ENCODE measurements at regions not wholly inside any gene's neighbourhood (a gene's known extent, or its start where the extent isn't known, plus 50 kb on each side); places are given as distances from the start of the nearest gene placed in this dataset.

DNA sequence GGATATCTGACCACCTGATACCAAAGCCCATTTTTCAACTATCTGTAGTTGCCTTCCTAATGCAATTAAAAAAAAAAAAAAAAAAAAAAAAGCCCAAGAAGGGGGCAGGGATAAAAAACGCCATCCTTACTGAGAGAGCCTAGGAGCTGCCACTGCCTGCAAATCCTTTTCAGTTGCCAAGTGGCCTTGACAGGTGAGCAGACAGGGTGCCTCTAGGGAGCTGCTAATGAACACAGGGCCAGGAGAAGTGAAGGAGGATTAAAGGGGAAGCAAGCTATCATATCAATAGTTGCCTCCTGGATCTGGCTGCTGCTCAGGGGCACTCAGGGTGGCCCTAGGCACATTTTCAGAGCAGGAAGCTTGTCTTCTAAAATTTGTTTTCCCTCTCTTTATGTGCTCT, 547.4 kb downstream of the TLE1 start:
- TF ChIP-seq, protein P1, sequence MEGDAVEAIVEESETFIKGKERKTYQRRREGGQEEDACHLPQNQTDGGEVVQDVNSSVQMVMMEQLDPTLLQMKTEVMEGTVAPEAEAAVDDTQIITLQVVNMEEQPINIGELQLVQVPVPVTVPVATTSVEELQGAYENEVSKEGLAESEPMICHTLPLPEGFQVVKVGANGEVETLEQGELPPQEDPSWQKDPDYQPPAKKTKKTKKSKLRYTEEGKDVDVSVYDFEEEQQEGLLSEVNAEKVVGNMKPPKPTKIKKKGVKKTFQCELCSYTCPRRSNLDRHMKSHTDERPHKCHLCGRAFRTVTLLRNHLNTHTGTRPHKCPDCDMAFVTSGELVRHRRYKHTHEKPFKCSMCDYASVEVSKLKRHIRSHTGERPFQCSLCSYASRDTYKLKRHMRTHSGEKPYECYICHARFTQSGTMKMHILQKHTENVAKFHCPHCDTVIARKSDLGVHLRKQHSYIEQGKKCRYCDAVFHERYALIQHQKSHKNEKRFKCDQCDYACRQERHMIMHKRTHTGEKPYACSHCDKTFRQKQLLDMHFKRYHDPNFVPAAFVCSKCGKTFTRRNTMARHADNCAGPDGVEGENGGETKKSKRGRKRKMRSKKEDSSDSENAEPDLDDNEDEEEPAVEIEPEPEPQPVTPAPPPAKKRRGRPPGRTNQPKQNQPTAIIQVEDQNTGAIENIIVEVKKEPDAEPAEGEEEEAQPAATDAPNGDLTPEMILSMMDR (IDR thresholded peaks at IDR 0.05; ENCODE audit: extremely low read depth, missing control alignments): no peak

DNA sequence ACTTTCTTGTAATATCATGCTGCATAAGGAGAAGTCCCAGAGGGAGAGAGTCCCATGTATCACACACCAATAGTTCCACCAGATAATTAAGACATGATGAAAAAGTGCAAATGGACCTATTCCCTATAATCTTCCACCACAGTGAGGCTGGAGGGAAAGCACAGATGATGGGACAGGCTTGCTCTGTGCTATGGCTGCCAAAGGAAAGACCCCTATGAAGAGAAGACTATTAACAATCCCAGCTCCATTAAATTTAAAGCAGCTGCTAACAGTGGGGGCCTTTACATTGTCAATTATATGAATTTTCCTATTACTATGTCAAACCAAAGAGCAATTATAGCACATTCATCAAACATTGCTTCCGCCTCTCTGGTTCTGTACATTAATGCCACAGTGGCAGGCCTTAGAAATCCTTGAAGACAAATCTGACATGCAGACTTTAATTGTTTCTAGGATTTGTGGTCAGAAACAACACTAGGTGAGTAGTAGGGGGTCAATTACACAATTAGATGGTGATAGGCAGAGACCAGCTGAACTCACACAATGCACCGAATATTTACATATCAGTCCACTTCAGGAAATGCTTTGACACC, 551.3 kb downstream of the TLE1 start:
- TF ChIP-seq, protein P1 (IDR thresholded peaks at IDR 0.05; ENCODE audit: extremely low read depth, missing control alignments): no peak
- no peak for DNase-seq (ENCODE audit: low spot score)

More for the DNA sequence above, 547.4 kb downstream of the TLE1 start:
- no peak for DNase-seq (ENCODE audit: low spot score)

DNA sequence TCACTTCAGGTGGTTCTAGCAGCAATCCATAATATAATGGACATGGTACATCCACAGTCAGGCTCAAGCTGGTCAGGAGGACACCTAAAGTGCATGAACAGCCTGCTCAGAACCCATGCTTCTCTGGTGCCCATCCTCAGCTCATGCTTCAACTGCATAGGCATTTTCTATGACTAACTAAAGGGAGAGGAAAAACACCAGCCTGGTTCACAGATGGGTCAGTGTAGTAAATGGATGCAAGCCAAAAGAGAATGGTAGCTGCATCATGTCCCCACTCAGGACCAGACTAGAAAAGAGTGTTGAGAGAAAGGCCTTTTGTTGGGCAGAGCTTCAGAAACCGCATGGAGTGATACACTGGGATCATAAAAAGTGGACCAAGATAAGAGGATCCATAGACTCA, 556.6 kb downstream of the TLE1 start:
- TF ChIP-seq, protein P1 (IDR thresholded peaks at IDR 0.05; ENCODE audit: extremely low read depth, missing control alignments): no peak
- no peak for DNase-seq (ENCODE audit: low spot score)

DNA sequence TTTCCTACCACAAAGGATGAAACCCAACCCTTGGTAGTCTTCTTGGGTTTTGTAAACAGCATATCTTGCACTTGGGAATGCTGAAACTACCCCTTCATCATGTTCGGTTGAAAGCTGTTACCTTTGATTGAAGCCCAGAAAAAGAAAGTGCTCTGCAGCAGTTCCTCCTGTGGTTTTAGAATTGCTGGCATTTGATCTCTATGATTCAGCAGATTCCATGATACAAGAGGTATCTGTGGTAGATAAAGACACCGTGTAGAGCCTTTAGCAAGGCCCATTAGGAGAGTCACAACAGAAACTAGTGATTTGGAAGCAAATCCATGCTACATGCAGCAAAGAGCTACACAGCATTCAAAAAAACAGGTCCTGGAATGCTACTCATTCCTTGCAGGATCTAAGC, 557.0 kb downstream of the TLE1 start:
- TF ChIP-seq, protein P1 (IDR thresholded peaks at IDR 0.05; ENCODE audit: extremely low read depth, missing control alignments): no peak
- no peak for DNase-seq (ENCODE audit: low spot score)

DNA sequence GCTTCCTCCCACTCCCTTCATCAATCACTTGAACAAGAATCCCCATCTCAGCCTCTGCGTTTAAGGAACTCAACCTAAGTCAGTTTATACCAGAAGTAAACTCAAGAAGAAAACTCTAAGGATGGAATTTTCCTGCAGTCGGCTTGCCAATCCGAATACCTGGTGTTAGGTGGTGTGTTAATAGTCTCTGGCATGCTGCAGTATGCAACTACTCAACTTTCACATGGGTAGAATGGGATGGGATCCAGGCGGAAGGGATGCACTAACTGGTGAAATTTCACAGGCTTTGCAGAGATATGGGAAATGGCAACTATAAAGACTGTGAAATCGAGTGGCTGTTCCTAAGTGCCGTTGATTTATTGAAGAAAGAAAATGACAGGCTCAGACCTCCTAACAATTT, 560.6 kb downstream of the TLE1 start:
- TF ChIP-seq, protein P1 (IDR thresholded peaks at IDR 0.05; ENCODE audit: extremely low read depth, missing control alignments): no peak

DNA sequence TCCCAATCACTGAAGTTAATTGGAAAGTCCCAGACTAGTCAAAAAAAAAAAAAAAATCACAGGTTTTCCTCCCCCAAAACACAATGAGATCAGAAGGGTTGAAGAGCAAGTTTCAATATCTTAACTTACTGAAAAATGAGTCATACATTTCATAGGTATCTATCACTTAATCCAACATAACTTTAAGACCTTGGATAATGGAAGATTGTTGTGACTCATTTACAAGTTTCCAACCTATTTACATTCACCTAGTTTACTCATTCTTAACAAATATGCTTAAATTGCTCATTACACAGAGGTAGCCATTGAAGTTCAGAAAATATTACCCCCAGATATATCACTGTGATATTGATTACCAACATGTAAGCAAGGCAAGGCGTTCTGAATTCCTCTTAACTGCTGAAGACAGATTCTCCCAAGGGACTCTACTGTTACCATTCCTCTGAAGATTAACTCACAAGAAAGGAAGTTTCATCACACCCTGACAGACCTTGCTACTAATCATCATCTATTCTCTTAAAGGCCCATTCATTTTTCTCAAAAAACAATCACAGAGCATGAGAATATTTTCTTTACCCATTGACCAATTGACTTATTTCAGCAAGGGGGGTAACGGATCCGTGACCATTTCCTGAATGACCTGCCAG, 563.8 kb downstream of the TLE1 start:
- no peak for DNase-seq (ENCODE audit: low spot score)
- TF ChIP-seq, protein P1 (IDR thresholded peaks at IDR 0.05; ENCODE audit: extremely low read depth, missing control alignments): no peak

More for the DNA sequence above, 560.6 kb downstream of the TLE1 start:
- DNase-seq (ENCODE audit: low spot score): no peak

DNA sequence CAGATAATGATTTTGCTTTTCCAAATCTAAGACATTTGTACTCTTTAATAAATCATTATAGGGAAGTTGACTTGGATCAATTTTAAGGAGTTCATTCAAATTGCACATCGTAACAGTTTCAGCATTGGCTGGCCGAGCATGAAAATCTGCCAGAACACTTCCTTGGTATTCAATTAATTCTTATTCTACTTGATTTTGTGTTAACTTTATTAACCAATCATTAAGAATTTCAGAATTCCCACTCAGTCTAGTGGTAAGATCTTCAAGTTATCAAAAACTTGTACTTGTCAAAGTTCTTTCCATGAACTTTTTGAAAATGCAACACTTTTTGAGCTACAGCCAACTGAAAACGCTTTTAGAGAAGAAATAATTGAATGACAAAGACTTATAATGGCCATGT, 565.8 kb downstream of the TLE1 start:
- no peak for DNase-seq (ENCODE audit: low spot score)
- TF ChIP-seq, protein P1 (IDR thresholded peaks at IDR 0.05; ENCODE audit: extremely low read depth, missing control alignments): no peak
